ENCODE measurements at regions not wholly inside any gene's neighbourhood (a gene's known extent, or its start where the extent isn't known, plus 50 kb on each side); places are given as distances from the start of the nearest gene placed in this dataset.

- H3K36me3 ChIP-seq (replicated peaks in 1 of 2), result no peaks in the 10 kb centered on the region
- H3K4me3 ChIP-seq, result no peak overlapping the region
- no peaks in the 10 kb centered on the region for H3K9me3 ChIP-seq (replicated peaks in 1 of 3)
- WGBS, 4 donors, result 39 to 52% (median 44%) methylated on average over 3 of the region's 3 CpGs
- intact Hi-C loops (cut with DNase I), result no loop called here
- peak in 1 of 7 donors; percentile 20 for DNase-seq
- H3K4me1 ChIP-seq (replicated peaks in 1 of 2), result peaks cover 0 to 21% of the 10 kb centered on the region in 2 donors
- H3K27me3 ChIP-seq, result no peaks in the 10 kb centered on the region
- TF ChIP-seq CTCF (IDR thresholded peaks at IDR 0.05), result no peak
- TF ChIP-seq POLR2A (IDR thresholded peaks at IDR 0.05), result no peak
- peak overlapping the region in 1 of 5 donors; percentile 55 for H3K27ac ChIP-seq
Observed at GRCh38 chr4:119725688-119726330, 97.2 kb upstream of the PDE5A start.

GRCh38 chr4:119725011-119725410, 96.4 kb upstream of the PDE5A start:
- 89 to 96% (median 93%) methylated on average over 6 of the region's 6 CpGs for WGBS, 4 donors
- DNase-seq, result no peak
- Histone ChIP-seq H3K4me1 (replicated peaks in 1 of 2) (peaks cover 0 to 14% of the 10 kb centered on the region in 2 donors), H3K9me3 (replicated peaks in 1 of 3) (no peaks in the 10 kb centered on the region), H3K4me3 (no peak overlapping the region), H3K36me3 (replicated peaks in 1 of 2) (no peaks in the 10 kb centered on the region), H3K27me3 (no peaks in the 10 kb centered on the region), H3K27ac (no peak overlapping the region)
- no peak for TF ChIP-seq POLR2A (IDR thresholded peaks at IDR 0.05)
- TF ChIP-seq CTCF (IDR thresholded peaks at IDR 0.05), result no peak
- intact Hi-C loops (cut with DNase I), result no loop called here

GRCh38 chr4:119722670-119723069, 94.1 kb upstream of the PDE5A start:
- no peak for TF ChIP-seq CTCF (IDR thresholded peaks at IDR 0.05)
- TF ChIP-seq POLR2A (IDR thresholded peaks at IDR 0.05), result no peak
- 89 to 100% (median 97%) methylated on average over 1 of the region's 1 CpG for WGBS, 4 donors
- H3K4me1 ChIP-seq (replicated peaks in 1 of 2), result peaks cover 0 to 6% of the 10 kb centered on the region in 2 donors
- DNase-seq, result no peak
- no peak overlapping the region for H3K4me3 ChIP-seq
- intact Hi-C loops (cut with DNase I), result no loop called here
- H3K27me3 ChIP-seq, result no peaks in the 10 kb centered on the region
- H3K27ac ChIP-seq, result no peak overlapping the region
- no peaks in the 10 kb centered on the region for H3K9me3 ChIP-seq (replicated peaks in 1 of 3)
- H3K36me3 ChIP-seq (replicated peaks in 1 of 2), result no peaks in the 10 kb centered on the region

- no peak overlapping the region for H3K4me3 ChIP-seq
- intact Hi-C loops (cut with DNase I), result no loop called here
- WGBS, 4 donors, result 88 to 100% (median 95%) methylated on average over 1 of the region's 1 CpG
- DNase-seq, result no peak
- H3K27me3 ChIP-seq, result no peaks in the 10 kb centered on the region
- TF ChIP-seq CTCF (IDR thresholded peaks at IDR 0.05) (no peak), POLR2A (IDR thresholded peaks at IDR 0.05) (no peak)
- H3K36me3 ChIP-seq (replicated peaks in 1 of 2), result no peaks in the 10 kb centered on the region
- no peaks in the 10 kb centered on the region for H3K9me3 ChIP-seq (replicated peaks in 1 of 3)
- no peak overlapping the region for H3K27ac ChIP-seq
- peaks cover 0 to 6% of the 10 kb centered on the region in 2 donors for H3K4me1 ChIP-seq (replicated peaks in 1 of 2)
Observed at GRCh38 chr4:119721878-119722277, 93.3 kb upstream of the PDE5A start.

All from adrenal gland (tissue), 9 donors.